Neural crest cell (in vitro differentiated cells): ENCODE measurements at regions not wholly inside any gene's neighbourhood (a gene's known extent, or its start where the extent isn't known, plus 50 kb on each side); places are given as distances from the start of the nearest gene placed in this dataset.

Experiments
- DNase-seq: peaks from one replicate; pipeline ENCODE4 v3.0.0; 2021; ENCODE audit warnings: low read depth, mixed read lengths, low spot score
- H3K27ac Mint-ChIP-seq: one replicate; pipeline ENCODE4 v1.8.0; 2021; ENCODE audit warnings: mild to moderate bottlenecking, mixed read lengths; ENCODE audit not compliant: unreplicated experiment
- H3K27me3 Mint-ChIP-seq: 2 replicates; pipeline ENCODE4 v1.8.0; 2021; ENCODE audit warnings: low read depth, mild to moderate bottlenecking, mixed read lengths
- H3K36me3 Mint-ChIP-seq: 2 replicates; pipeline ENCODE4 v1.8.0; 2021; ENCODE audit warnings: low read depth, mild to moderate bottlenecking, mixed read lengths
- H3K4me1 Mint-ChIP-seq: 2 replicates; pipeline ENCODE4 v1.8.0; 2021; ENCODE audit warnings: mixed read lengths
- H3K4me3 Mint-ChIP-seq: one replicate; pipeline ENCODE4 v1.8.0; 2021; ENCODE audit warnings: mild to moderate bottlenecking, mixed read lengths
- H3K9me3 Mint-ChIP-seq: 2 replicates; pipeline ENCODE4 v1.8.0; 2021; ENCODE audit warnings: mixed read lengths
- TF ChIP-seq, protein P1 (sequence below): fragments of 200-600 bp; sonication (generic); conservative IDR thresholded peaks from 2 replicates; pipeline ENCODE4 v1.5.0; 2021; ENCODE audit warnings: antibody characterized with exemption, mild to moderate bottlenecking

GRCh38 chr6:119887666-119888065 lies 538.1 kb upstream of the MAN1A1 start:
- Mint-ChIP-seq H3K9me3 (peaks cover 5% of the 10 kb centered on the region), H3K36me3 (no peaks in the 10 kb centered on the region), H3K4me3 (no peak overlapping the region), H3K27ac (no peak overlapping the region), H3K4me1 (no peaks in the 10 kb centered on the region), H3K27me3 (no peaks in the 10 kb centered on the region)
- TF ChIP-seq, protein P1, sequence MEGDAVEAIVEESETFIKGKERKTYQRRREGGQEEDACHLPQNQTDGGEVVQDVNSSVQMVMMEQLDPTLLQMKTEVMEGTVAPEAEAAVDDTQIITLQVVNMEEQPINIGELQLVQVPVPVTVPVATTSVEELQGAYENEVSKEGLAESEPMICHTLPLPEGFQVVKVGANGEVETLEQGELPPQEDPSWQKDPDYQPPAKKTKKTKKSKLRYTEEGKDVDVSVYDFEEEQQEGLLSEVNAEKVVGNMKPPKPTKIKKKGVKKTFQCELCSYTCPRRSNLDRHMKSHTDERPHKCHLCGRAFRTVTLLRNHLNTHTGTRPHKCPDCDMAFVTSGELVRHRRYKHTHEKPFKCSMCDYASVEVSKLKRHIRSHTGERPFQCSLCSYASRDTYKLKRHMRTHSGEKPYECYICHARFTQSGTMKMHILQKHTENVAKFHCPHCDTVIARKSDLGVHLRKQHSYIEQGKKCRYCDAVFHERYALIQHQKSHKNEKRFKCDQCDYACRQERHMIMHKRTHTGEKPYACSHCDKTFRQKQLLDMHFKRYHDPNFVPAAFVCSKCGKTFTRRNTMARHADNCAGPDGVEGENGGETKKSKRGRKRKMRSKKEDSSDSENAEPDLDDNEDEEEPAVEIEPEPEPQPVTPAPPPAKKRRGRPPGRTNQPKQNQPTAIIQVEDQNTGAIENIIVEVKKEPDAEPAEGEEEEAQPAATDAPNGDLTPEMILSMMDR, result no peak
- DNase-seq, result no peak

- no peak overlapping the region for H3K4me3 Mint-ChIP-seq
- TF ChIP-seq, protein P1, result no peak
- no peak for DNase-seq
- peaks cover 5% of the 10 kb centered on the region for H3K9me3 Mint-ChIP-seq
- H3K27ac Mint-ChIP-seq, result no peak overlapping the region
- no peaks in the 10 kb centered on the region for H3K27me3 Mint-ChIP-seq
- no peaks in the 10 kb centered on the region for H3K4me1 Mint-ChIP-seq
- H3K36me3 Mint-ChIP-seq, result no peaks in the 10 kb centered on the region
Observed at GRCh38 chr6:119881416-119881815, 531.9 kb upstream of the MAN1A1 start.

GRCh38 chr6:119880840-119881239 lies 531.3 kb upstream of the MAN1A1 start:
- Mint-ChIP-seq H3K4me3 (no peak overlapping the region), H3K9me3 (peaks cover 5% of the 10 kb centered on the region)
- DNase-seq, result no peak

GRCh38 chr6:119879731-119880130 lies 530.2 kb upstream of the MAN1A1 start:
- H3K27ac Mint-ChIP-seq, result no peak overlapping the region
- no peaks in the 10 kb centered on the region for H3K27me3 Mint-ChIP-seq
- H3K36me3 Mint-ChIP-seq, result no peaks in the 10 kb centered on the region
- H3K9me3 Mint-ChIP-seq, result peaks cover 5% of the 10 kb centered on the region
- H3K4me1 Mint-ChIP-seq, result no peaks in the 10 kb centered on the region
- TF ChIP-seq, protein P1, result no peak
- H3K4me3 Mint-ChIP-seq, result no peak overlapping the region
- DNase-seq, result no peak

More at GRCh38 chr6:119880840-119881239, 531.3 kb upstream of the MAN1A1 start:
- no peaks in the 10 kb centered on the region for H3K4me1 Mint-ChIP-seq
- no peaks in the 10 kb centered on the region for H3K36me3 Mint-ChIP-seq
- TF ChIP-seq, protein P1, result no peak
- H3K27me3 Mint-ChIP-seq, result no peaks in the 10 kb centered on the region
- no peak overlapping the region for H3K27ac Mint-ChIP-seq

GRCh38 chr6:119874381-119874780 lies 524.8 kb upstream of the MAN1A1 start:
- TF ChIP-seq, protein P1, result no peak
- DNase-seq, result no peak

GRCh38 chr6:119873107-119873506 lies 523.5 kb upstream of the MAN1A1 start:
- Mint-ChIP-seq H3K36me3 (no peaks in the 10 kb centered on the region), H3K4me3 (no peak overlapping the region), H3K9me3 (no peaks in the 10 kb centered on the region), H3K27ac (no peak overlapping the region), H3K27me3 (no peaks in the 10 kb centered on the region), H3K4me1 (no peaks in the 10 kb centered on the region)
- TF ChIP-seq, protein P1, result no peak
- DNase-seq, result no peak

More at GRCh38 chr6:119874381-119874780, 524.8 kb upstream of the MAN1A1 start:
- no peak overlapping the region for H3K27ac Mint-ChIP-seq
- H3K4me1 Mint-ChIP-seq, result no peaks in the 10 kb centered on the region
- no peaks in the 10 kb centered on the region for H3K9me3 Mint-ChIP-seq
- H3K4me3 Mint-ChIP-seq, result no peak overlapping the region
- no peaks in the 10 kb centered on the region for H3K27me3 Mint-ChIP-seq
- H3K36me3 Mint-ChIP-seq, result no peaks in the 10 kb centered on the region
